ENCODE measurements at regions not wholly inside any gene's neighbourhood (a gene's known extent, or its start where the extent isn't known, plus 50 kb on each side); places are given as distances from the start of the nearest gene placed in this dataset.
"Not testable (repeated sequence)": the region's sequence is repeated elsewhere in the genome, so short reads cannot be mapped to it uniquely, and the experiment has no call there.

DNA sequence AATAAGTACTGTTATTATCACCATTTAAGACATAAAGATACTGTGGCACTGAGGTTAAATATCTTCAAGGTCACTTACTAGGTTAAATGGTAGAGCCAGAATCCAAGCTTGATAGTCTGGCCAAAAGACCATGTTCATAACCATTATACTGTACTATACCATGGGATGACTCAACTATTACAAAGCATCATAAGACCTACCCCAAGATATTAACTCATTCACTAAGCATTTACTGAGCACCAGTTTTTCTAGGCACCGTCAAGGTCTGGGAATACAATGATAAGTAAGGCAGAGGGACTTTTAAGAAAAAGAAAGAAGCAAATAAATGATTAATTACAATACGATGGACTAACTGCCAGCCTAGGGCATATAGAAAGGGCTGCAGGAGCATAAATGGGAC lies 95.5 kb upstream of the KCTD8 start:
- H3K4me1 ChIP-seq, result no peaks in the 10 kb centered on the region
- no peak overlapping the region for H3K4me3 ChIP-seq
- DNase-seq (ENCODE audit: low spot score in 2 of 2), result no peak
- no peak overlapping the region for H3K27ac ChIP-seq
- H3K36me3 ChIP-seq, result no peaks in the 10 kb centered on the region
- no peaks in the 10 kb centered on the region for H3K27me3 ChIP-seq
- TF ChIP-seq POLR2AphosphoS5 (IDR thresholded peaks at IDR 0.05) (no peak), CTCF (IDR thresholded peaks at IDR 0.05) (no peak), POLR2A (IDR thresholded peaks at IDR 0.05) (no peak)
- H3K9me3 ChIP-seq, result no peaks in the 10 kb centered on the region
- intact Hi-C loops (cut with DNase I; ENCODE audit: low total_unique reads), result no loop called here

- H3K36me3 ChIP-seq, result no peaks in the 10 kb centered on the region
- H3K4me3 ChIP-seq, result no peak overlapping the region
- H3K4me1 ChIP-seq, result no peaks in the 10 kb centered on the region
- no peak overlapping the region for H3K27ac ChIP-seq
- TF ChIP-seq POLR2A (IDR thresholded peaks at IDR 0.05), result no peak
- no peak for TF ChIP-seq CTCF (IDR thresholded peaks at IDR 0.05)
- no peak for TF ChIP-seq POLR2AphosphoS5 (IDR thresholded peaks at IDR 0.05)
- intact Hi-C loops (cut with DNase I; ENCODE audit: low total_unique reads), result no loop called here
- no peaks in the 10 kb centered on the region for H3K9me3 ChIP-seq
- no peak for DNase-seq (ENCODE audit: low spot score in 2 of 2)
- H3K27me3 ChIP-seq, result no peaks in the 10 kb centered on the region
Observed at GRCh38 chr4:44538534-44538933, 89.9 kb upstream of the KCTD8 start.

DNA sequence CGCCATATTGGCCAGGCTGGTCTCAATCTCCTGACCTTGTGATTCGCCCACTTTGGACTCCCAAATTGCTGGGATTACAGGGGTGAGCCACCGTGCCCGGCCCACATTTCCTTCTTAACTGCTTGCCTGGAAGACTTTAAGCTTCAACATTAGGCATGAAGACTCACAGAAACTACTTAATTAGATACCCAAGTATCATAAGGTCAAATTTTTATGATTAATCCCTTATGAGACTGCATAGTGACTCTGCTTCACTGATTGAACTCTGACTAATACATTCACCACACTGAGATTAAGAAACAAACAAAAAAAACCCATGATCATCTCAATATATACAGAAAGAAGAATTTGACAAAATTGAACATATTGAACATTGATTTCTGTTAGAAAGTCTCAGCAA lies 87.4 kb upstream of the KCTD8 start:
- H3K4me1 ChIP-seq, result no peaks in the 10 kb centered on the region
- no peaks in the 10 kb centered on the region for H3K9me3 ChIP-seq
- no peak overlapping the region for H3K4me3 ChIP-seq
- H3K27ac ChIP-seq, result no peak overlapping the region
- no peak for TF ChIP-seq CTCF (IDR thresholded peaks at IDR 0.05)
- no peak for TF ChIP-seq POLR2A (IDR thresholded peaks at IDR 0.05)
- no peak for TF ChIP-seq POLR2AphosphoS5 (IDR thresholded peaks at IDR 0.05)
- intact Hi-C loops (cut with DNase I; ENCODE audit: low total_unique reads), result no loop called here
- DNase-seq (ENCODE audit: low spot score in 2 of 2), result no peak
- H3K27me3 ChIP-seq, result no peaks in the 10 kb centered on the region
- no peaks in the 10 kb centered on the region for H3K36me3 ChIP-seq

- Histone ChIP-seq H3K27me3 (no peaks in the 10 kb centered on the region), H3K36me3 (no peaks in the 10 kb centered on the region), H3K4me3 (no peak overlapping the region), H3K4me1 (no peaks in the 10 kb centered on the region), H3K9me3 (no peaks in the 10 kb centered on the region), H3K27ac (no peak overlapping the region)
- TF ChIP-seq CTCF (IDR thresholded peaks at IDR 0.05) (no peak), POLR2A (IDR thresholded peaks at IDR 0.05) (no peak), POLR2AphosphoS5 (IDR thresholded peaks at IDR 0.05) (no peak)
- intact Hi-C loops (cut with DNase I; ENCODE audit: low total_unique reads), result no loop called here
- no peak for DNase-seq (ENCODE audit: low spot score in 2 of 2)
Observed at GRCh38 chr4:44532851-44533250, 84.2 kb upstream of the KCTD8 start.

GRCh38 chr4:44522761-44523445 lies 74.3 kb upstream of the KCTD8 start:
- no peaks in the 10 kb centered on the region for H3K9me3 ChIP-seq
- intact Hi-C loops (cut with DNase I; ENCODE audit: low total_unique reads), result no loop called here
- TF ChIP-seq POLR2A (IDR thresholded peaks at IDR 0.05) (no peak), POLR2AphosphoS5 (IDR thresholded peaks at IDR 0.05) (no peak), CTCF (IDR thresholded peaks at IDR 0.05) (no peak)
- H3K36me3 ChIP-seq, result no peaks in the 10 kb centered on the region
- no peak overlapping the region for H3K27ac ChIP-seq
- H3K4me3 ChIP-seq, result no peak overlapping the region
- H3K4me1 ChIP-seq, result no peaks in the 10 kb centered on the region
- DNase-seq (ENCODE audit: low spot score in 2 of 2), result no peak
- H3K27me3 ChIP-seq, result no peaks in the 10 kb centered on the region

- DNase-seq (ENCODE audit: low spot score in 2 of 2); H3K27ac ChIP-seq; H3K27me3 ChIP-seq; H3K4me1 ChIP-seq; H3K36me3 ChIP-seq; intact Hi-C loops (cut with DNase I; ENCODE audit: low total_unique reads); H3K9me3 ChIP-seq; H3K4me3 ChIP-seq: not testable (repeated sequence)
Observed at GRCh38 chr4:44502216-44502615, 53.6 kb upstream of the KCTD8 start.

All from breast epithelium (tissue), 4 donors.